Loucy (cell line): ENCODE measurements at regions not wholly inside any gene's neighbourhood (a gene's known extent, or its start where the extent isn't known, plus 50 kb on each side); places are given as distances from the start of the nearest gene placed in this dataset.

Experiments used
- H2AFZ ChIP-seq: fragments of 200-600 bp; sonication (generic); 2 replicates; pipeline ENCODE4 v1.6.0; 2016; ENCODE audit warnings: antibody characterized with exemption, mild to moderate bottlenecking, low read length, moderate library complexity
- H3F3A ChIP-seq: fragments of 200-600 bp; 2 replicates; pipeline ENCODE4 v1.6.0; 2016; ENCODE audit warnings: antibody characterized with exemption, low read depth, mild to moderate bottlenecking
- H3K27me3 ChIP-seq: fragments of 200-600 bp; sonication (generic); 2 replicates; pipeline ENCODE4 v1.6.1; 2014; ENCODE audit warnings: low read length, mild to moderate bottlenecking; ENCODE audit not compliant: insufficient read depth, poor library complexity, severe bottlenecking
- H3K36me3 ChIP-seq: fragments of 200-600 bp; sonication (generic); 2 replicates; pipeline ENCODE4 v1.6.1; 2016; ENCODE audit warnings: low read length; ENCODE audit not compliant: insufficient read depth
- H3K4me1 ChIP-seq: fragments of 200-600 bp; sonication (generic); 2 replicates; pipeline ENCODE4 v1.5.1; 2014; ENCODE audit warnings: low read length, mild to moderate bottlenecking; ENCODE audit not compliant: insufficient read depth, poor library complexity, severe bottlenecking
- H3K4me2 ChIP-seq: fragments of 200-600 bp; sonication (generic); 2 replicates; pipeline ENCODE4 v1.6.0; 2014; ENCODE audit warnings: antibody characterized with exemption, low read length, low read depth, mild to moderate bottlenecking; ENCODE audit not compliant: poor library complexity, severe bottlenecking
- H3K4me3 ChIP-seq: fragments of 200-600 bp; sonication (generic); 2 replicates; pipeline ENCODE4 v1.5.1; 2014; ENCODE audit warnings: low read length, mild to moderate bottlenecking, mixed read lengths; ENCODE audit not compliant: poor library complexity, severe bottlenecking
- H3K79me2 ChIP-seq: fragments of 200-600 bp; sonication (generic); 2 replicates; pipeline ENCODE4 v1.6.1; 2014; ENCODE audit warnings: low read length; ENCODE audit not compliant: insufficient read depth
- H3K9ac ChIP-seq: fragments of 200-600 bp; sonication (generic); 2 replicates; pipeline ENCODE4 v1.6.0; 2014; ENCODE audit warnings: mild to moderate bottlenecking, low read depth, low read length, moderate library complexity; ENCODE audit not compliant: poor library complexity, severe bottlenecking
- H3K9me2 ChIP-seq: fragments of 200-600 bp; sonication (generic); replicated peaks from 2 replicates; pipeline ENCODE4 v1.6.1; 2016; ENCODE audit warnings: low read depth, low read length, mixed read lengths
- H3K9me3 ChIP-seq: fragments of 200-600 bp; sonication (generic); 2 replicates; pipeline ENCODE4 v1.6.1; 2014; ENCODE audit warnings: mild to moderate bottlenecking, antibody characterized with exemption, low read length, low read depth; ENCODE audit not compliant: insufficient read depth
- H4K20me1 ChIP-seq: fragments of 200-600 bp; sonication (generic); 2 replicates; pipeline ENCODE4 v1.6.0; 2014; ENCODE audit warnings: antibody characterized with exemption, low read length, mild to moderate bottlenecking; ENCODE audit not compliant: insufficient read depth, poor library complexity, severe bottlenecking
- EZH2phosphoT487 ChIP-seq: fragments of 200-600 bp; IDR thresholded peaks from 2 replicates; pipeline ENCODE4 v1.6.1; 2018; ENCODE audit warnings: antibody characterized with exemption, mild to moderate bottlenecking, moderate library complexity, borderline replicate concordance
- TF ChIP-seq, protein P1 (sequence below): fragments of 200-600 bp; sonication (generic); conservative IDR thresholded peaks from 2 replicates; pipeline ENCODE4 v1.5.1; 2014; ENCODE audit warnings: mild to moderate bottlenecking, antibody characterized with exemption, low read length

DNA sequence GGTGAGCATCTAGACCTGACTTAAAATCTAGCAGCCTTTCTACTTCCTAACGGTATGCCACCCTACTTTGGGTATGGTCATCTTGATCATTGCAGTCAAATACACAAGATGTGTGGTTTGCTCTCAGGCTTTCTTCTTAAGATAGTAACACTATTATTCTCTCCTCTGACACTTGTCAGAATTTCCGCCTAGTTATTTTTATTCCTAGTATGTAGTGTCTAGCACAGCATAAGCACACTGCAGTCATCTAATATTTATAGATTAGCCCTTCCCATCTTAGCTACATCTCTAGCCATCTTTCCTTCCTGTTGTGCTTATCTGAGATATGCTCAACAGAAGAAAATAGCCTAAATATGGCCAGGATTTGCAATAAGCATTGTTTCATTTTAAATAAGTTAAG, 180.1 kb downstream of the C12orf50 start:
- Histone ChIP-seq H3K4me3 (no peak overlapping the region), H3K9me3 (no peaks in the 10 kb centered on the region), H3K9me2 (no peaks in the 10 kb centered on the region), H3K4me1 (no peaks in the 10 kb centered on the region), H3K9ac (no peak overlapping the region), H3K27me3 (no peaks in the 10 kb centered on the region), H3K4me2 (no peak overlapping the region), H2AFZ (no peak overlapping the region), H3F3A (no peaks in the 10 kb centered on the region), H3K79me2 (no peaks in the 10 kb centered on the region), H3K36me3 (no peaks in the 10 kb centered on the region), H4K20me1 (no peaks in the 10 kb centered on the region)
- no peak for TF ChIP-seq EZH2phosphoT487
- TF ChIP-seq, protein P1, sequence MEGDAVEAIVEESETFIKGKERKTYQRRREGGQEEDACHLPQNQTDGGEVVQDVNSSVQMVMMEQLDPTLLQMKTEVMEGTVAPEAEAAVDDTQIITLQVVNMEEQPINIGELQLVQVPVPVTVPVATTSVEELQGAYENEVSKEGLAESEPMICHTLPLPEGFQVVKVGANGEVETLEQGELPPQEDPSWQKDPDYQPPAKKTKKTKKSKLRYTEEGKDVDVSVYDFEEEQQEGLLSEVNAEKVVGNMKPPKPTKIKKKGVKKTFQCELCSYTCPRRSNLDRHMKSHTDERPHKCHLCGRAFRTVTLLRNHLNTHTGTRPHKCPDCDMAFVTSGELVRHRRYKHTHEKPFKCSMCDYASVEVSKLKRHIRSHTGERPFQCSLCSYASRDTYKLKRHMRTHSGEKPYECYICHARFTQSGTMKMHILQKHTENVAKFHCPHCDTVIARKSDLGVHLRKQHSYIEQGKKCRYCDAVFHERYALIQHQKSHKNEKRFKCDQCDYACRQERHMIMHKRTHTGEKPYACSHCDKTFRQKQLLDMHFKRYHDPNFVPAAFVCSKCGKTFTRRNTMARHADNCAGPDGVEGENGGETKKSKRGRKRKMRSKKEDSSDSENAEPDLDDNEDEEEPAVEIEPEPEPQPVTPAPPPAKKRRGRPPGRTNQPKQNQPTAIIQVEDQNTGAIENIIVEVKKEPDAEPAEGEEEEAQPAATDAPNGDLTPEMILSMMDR = no peak

DNA sequence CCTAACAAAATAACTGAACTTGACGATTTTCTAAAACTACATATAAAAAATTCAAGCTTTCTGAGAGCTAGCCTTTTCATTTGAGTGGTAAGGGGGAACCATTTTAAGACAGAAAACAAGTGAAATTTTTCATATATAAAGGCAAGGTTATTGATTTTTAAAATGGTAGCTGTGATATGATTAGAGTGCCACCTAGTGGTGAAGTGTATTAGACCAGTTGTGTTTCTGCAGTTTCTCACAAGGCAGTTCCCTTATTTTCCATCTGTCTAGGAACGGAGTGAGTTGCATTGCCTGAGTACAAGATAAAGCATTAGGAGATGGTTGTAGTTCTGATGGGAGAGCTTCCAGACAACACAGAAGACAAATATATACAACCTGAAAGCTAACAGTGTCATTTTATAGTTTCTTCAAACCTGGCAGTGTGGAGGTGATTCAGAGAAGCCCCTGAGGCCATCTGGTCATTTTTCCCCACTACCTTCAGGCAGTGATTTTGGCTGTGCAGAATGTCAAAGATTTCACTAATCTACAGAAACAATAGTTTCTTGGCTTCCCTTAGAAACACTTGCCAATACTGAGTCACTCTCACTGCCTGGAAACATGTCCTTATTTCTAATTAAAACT, 180.8 kb downstream of the C12orf50 start:
- H3K27me3 ChIP-seq = no peaks in the 10 kb centered on the region
- no peak for TF ChIP-seq EZH2phosphoT487
- TF ChIP-seq, protein P1 = peak; percentile 96
- H2AFZ ChIP-seq = no peak overlapping the region; the same call in 1 of the 2 replicates

DNA sequence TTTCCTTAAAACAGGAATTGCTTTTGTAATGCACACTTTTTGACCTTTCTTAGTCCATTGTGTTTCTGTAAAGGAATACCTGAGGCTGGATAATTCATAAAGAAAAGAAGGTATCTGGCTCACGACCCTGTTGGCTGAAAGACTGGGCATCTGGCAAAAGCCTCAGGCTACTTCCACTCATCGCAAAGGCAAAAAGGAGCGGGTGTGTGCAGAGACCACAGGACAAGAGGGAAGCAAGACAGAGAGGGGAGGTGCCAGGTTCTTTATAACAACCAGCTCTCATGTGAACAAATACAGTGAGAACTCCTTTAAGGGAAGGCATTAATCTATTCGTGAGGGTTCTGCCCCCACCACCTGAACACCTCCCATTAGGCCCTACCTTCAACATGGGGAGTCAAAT, 182.1 kb downstream of the C12orf50 start:
- no peaks in the 10 kb centered on the region for H3K9me3 ChIP-seq
- H3K4me2 ChIP-seq = no peak overlapping the region
- no peaks in the 10 kb centered on the region for H4K20me1 ChIP-seq
- H3F3A ChIP-seq = no peaks in the 10 kb centered on the region
- no peak overlapping the region for H3K4me3 ChIP-seq
- no peaks in the 10 kb centered on the region for H3K27me3 ChIP-seq
- H3K79me2 ChIP-seq = no peaks in the 10 kb centered on the region
- H3K36me3 ChIP-seq = no peaks in the 10 kb centered on the region
- no peak overlapping the region for H3K9ac ChIP-seq
- TF ChIP-seq EZH2phosphoT487 = no peak
- TF ChIP-seq, protein P1 = no peak
- no peaks in the 10 kb centered on the region for H3K4me1 ChIP-seq
- H3K9me2 ChIP-seq = no peaks in the 10 kb centered on the region
- peak overlapping the region; percentile 15; the same call in 1 of the 2 replicates for H2AFZ ChIP-seq

More for the DNA sequence above, 180.8 kb downstream of the C12orf50 start:
- Histone ChIP-seq H3K9me2 (no peaks in the 10 kb centered on the region), H3K4me3 (no peak overlapping the region), H3K36me3 (no peaks in the 10 kb centered on the region), H4K20me1 (no peaks in the 10 kb centered on the region), H3K4me2 (no peak overlapping the region), H3K4me1 (no peaks in the 10 kb centered on the region), H3F3A (no peaks in the 10 kb centered on the region), H3K79me2 (no peaks in the 10 kb centered on the region), H3K9ac (no peak overlapping the region), H3K9me3 (no peaks in the 10 kb centered on the region)
